ENCODE measurements at regions not wholly inside any gene's neighbourhood (a gene's known extent, or its start where the extent isn't known, plus 50 kb on each side); places are given as distances from the start of the nearest gene placed in this dataset.

- Mint-ChIP-seq H3K27ac (no peak overlapping the region), H3K27me3 (peaks cover 4% of the 10 kb centered on the region), H3K9me3 (no peaks in the 10 kb centered on the region), H3K36me3 (peaks cover 3% of the 10 kb centered on the region), H3K4me1 (peaks cover 0 to 2% (median 0%) of the 10 kb centered on the region in 3 donors), H3K4me3 (no peak overlapping the region)
These were observed 90.8 kb upstream of the SERTM1 start for GRCh38 chr13:36582977-36583376.

GRCh38 chr13:36599641-36600040, 74.2 kb upstream of the SERTM1 start:
- H3K36me3 Mint-ChIP-seq: no peaks in the 10 kb centered on the region
- no peak overlapping the region for H3K4me3 Mint-ChIP-seq
- H3K27ac Mint-ChIP-seq: peak overlapping the region in 1 of 3 donors; percentile 21
- no peaks in the 10 kb centered on the region for H3K4me1 Mint-ChIP-seq
- peaks cover 0 to 4% (median 2%) of the 10 kb centered on the region in 3 donors for H3K9me3 Mint-ChIP-seq
- no peaks in the 10 kb centered on the region for H3K27me3 Mint-ChIP-seq

DNA sequence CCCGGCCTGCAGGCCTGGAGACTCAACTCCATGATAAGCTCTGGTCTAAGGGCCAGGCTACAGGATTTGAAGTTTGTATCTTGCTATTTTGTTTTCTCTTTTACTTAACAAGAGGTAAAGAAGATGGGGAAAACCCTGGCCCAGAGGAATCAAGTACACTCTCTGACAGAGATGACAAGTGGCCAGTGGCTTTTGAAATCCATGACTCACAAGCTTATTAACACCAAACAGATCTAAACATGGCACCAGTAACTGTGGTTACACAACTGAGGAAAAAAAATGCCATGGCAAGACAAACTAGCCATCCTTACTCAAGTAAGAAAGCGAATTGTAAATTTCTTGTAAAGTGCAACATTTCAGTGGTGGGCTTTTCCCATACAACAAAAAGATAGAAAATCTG, 72.6 kb upstream of the SERTM1 start:
- Mint-ChIP-seq H3K9me3 (peaks cover 0 to 4% (median 2%) of the 10 kb centered on the region in 3 donors), H3K4me3 (no peak overlapping the region), H3K4me1 (no peaks in the 10 kb centered on the region), H3K36me3 (no peaks in the 10 kb centered on the region), H3K27me3 (no peaks in the 10 kb centered on the region), H3K27ac (no peak overlapping the region)

DNA sequence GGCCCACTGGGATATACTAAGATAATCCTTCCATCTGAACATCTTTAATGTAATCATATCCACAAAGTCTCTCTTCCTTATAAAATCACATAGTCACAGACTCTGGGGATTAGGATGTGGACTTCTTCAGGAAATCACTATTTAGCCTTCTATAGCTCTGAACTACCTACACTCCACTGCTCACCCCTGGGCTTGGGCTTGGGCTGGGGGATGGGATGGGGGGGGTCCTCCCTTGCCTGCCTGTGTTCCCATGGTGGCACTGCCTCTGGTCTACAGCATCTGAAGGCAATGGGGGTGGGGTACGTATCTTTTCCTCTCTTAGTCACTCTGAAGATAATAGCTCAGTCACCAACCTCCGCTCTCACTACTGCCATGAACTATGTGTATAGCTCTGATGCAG, 67.8 kb upstream of the SERTM1 start:
- H3K4me1 Mint-ChIP-seq: no peaks in the 10 kb centered on the region
- H3K36me3 Mint-ChIP-seq: no peaks in the 10 kb centered on the region
- H3K27ac Mint-ChIP-seq: no peak overlapping the region
- peaks cover 0 to 2% (median 2%) of the 10 kb centered on the region in 3 donors for H3K9me3 Mint-ChIP-seq
- no peaks in the 10 kb centered on the region for H3K27me3 Mint-ChIP-seq
- no peak overlapping the region for H3K4me3 Mint-ChIP-seq

DNA sequence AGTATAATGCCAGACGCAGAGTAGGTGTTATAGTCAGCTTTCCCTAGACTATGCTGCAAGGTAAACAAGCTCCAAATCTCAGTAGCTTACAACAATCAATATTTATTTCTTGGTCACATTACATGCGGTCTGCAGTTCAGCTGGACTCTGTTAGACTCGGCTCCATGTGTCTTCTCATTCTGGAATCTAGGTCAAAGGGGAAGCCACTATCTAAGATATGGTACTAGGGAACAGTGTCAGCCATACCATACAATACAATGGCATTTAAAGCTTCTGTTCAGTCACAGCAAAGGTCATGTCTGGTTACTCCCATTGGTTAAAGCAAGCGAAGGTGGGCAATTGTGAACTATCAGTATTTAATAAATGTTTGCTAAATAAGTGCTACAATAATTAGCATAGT, 65.3 kb upstream of the SERTM1 start:
- Mint-ChIP-seq H3K9me3 (no peaks in the 10 kb centered on the region), H3K27me3 (no peaks in the 10 kb centered on the region), H3K27ac (no peak overlapping the region), H3K4me3 (no peak overlapping the region), H3K4me1 (no peaks in the 10 kb centered on the region), H3K36me3 (no peaks in the 10 kb centered on the region)

DNA sequence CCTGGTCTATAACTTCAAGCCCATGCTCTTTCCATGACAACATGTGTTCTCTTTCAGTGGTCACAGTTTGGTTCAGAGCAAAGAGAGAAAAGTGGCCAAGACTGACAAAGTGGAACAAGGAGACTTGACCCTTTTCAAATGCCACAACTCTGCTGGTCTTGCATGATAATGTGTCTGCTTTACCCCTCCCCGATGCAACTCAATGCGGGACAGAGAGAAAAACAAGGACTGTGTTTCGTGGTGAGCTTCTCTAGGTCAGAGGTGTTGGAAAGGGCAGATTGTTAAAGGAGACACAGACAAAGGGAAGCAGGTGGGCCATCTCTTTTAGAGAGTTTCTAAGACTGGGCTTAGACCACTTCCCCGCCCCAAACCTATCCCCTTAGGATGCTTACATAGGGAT, 61.6 kb upstream of the SERTM1 start:
- Mint-ChIP-seq H3K36me3 (no peaks in the 10 kb centered on the region), H3K4me1 (no peaks in the 10 kb centered on the region), H3K27me3 (no peaks in the 10 kb centered on the region), H3K4me3 (no peak overlapping the region), H3K27ac (no peak overlapping the region), H3K9me3 (no peaks in the 10 kb centered on the region)

DNA sequence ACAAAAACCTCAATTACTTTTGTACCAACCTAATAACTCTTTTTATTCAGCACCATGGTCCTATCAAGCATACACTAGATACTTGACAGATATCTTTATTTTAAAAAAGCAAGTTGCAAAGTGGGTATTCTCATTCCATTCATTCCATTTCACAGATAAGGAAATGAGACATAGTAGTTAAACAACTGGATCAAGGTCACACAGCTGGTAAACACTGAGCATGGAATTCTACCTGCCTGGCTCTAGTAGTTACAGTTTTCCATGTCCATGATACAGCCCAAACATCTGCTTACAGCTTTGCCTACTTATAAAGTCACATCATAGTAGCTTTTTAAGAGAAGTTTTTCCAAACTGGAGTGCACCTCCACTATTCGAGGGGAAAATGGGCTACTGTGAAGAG, 57.1 kb upstream of the SERTM1 start:
- no peaks in the 10 kb centered on the region for H3K4me1 Mint-ChIP-seq

GRCh38 chr13:36619535-36619934, 54.3 kb upstream of the SERTM1 start:
- peaks cover 0 to 2% (median 2%) of the 10 kb centered on the region in 3 donors for H3K9me3 Mint-ChIP-seq
- no peak overlapping the region for H3K27ac Mint-ChIP-seq
- H3K4me3 Mint-ChIP-seq: no peak overlapping the region
- H3K4me1 Mint-ChIP-seq: no peaks in the 10 kb centered on the region
- H3K27me3 Mint-ChIP-seq: no peaks in the 10 kb centered on the region
- no peaks in the 10 kb centered on the region for H3K36me3 Mint-ChIP-seq

More for the DNA sequence above, 57.1 kb upstream of the SERTM1 start:
- Mint-ChIP-seq H3K27me3 (no peaks in the 10 kb centered on the region), H3K9me3 (peaks cover 0 to 2% (median 2%) of the 10 kb centered on the region in 3 donors), H3K4me3 (no peak overlapping the region), H3K36me3 (no peaks in the 10 kb centered on the region), H3K27ac (no peak overlapping the region)
